HCT116 (cell line): ENCODE measurements at regions not wholly inside any gene's neighbourhood (a gene's known extent, or its start where the extent isn't known, plus 50 kb on each side); places are given as distances from the start of the nearest gene placed in this dataset.

ENCODE experiments used
- ATAC-seq: fragments of 200-7000 bp; cut with Tn5 transposase; 2 replicates; pipeline ENCODE4 v1.9.1; 2020; ENCODE audit warnings: mild to moderate bottlenecking, moderate library complexity
- BruUV-seq: library from RNA; stranded (reverse); fragments of 400-500 nt; replicated peaks from 2 replicates; lab custom pipeline; 2021; lab: Mats Ljungman, UMichigan
- CTCF ChIA-PET: fragments of 300-600 bp; sonication (Branson Sonifier 250); formaldehyde crosslinking; loops from one replicate; lab custom pipeline; 2021; ENCODE audit warnings: antibody characterized with exemption; lab: Charles Lee
- POLR2A ChIA-PET: fragments of 300-600, 350-600 bp; sonication (Branson Sonifier 250); formaldehyde crosslinking; loops from one replicate; lab custom pipeline; 2021; ENCODE audit warnings: antibody characterized with exemption; lab: Charles Lee
- RAD21 ChIA-PET, 2 experiments: fragments of 300-600 bp; sonication (Branson Sonifier 250); formaldehyde crosslinking; loops; one replicate each; lab custom pipeline; 2023; ENCODE audit warnings: low total read pairs in 2 of 2; ENCODE audit not compliant: uncharacterized antibody in 2 of 2, unreplicated experiment in 2 of 2, low non-redundant PET in 1 of 2; lab: Charles Lee
- DNase-seq: peaks from one replicate; pipeline ENCODE4 v3.0.0-alpha.2; 2010; ENCODE audit warnings: low read depth, low spot score
- H2AFZ ChIP-seq: fragments of 200-600 bp; shearing (Covaris generic), sonication (generic); 2 replicates; pipeline ENCODE4 v1.6.1; 2017; ENCODE audit warnings: low read depth, mixed run types, mixed read lengths, antibody characterized with exemption, low read length; ENCODE audit not compliant: poor library complexity, severe bottlenecking
- H3K27ac ChIP-seq: 2 replicates; pipeline ENCODE4 v1.5.1; 2012; ENCODE audit warnings: low read depth, low read length
- H3K27me3 ChIP-seq: fragments of 200-600 bp; sonication (generic); 2 replicates; pipeline ENCODE4 v1.6.1; 2016; ENCODE audit warnings: mixed run types, low read length, mixed read lengths; ENCODE audit not compliant: insufficient read depth
- H3K36me3 ChIP-seq, 2 experiments: fragments of 200-500 bp in 1 of 2; fragments of 200-600 bp in 1 of 2; sonication (Bioruptor generic) in 1 of 2; sonication (generic) in 1 of 2; 2 replicates each; pipeline versions ENCODE4 v1.5.1 to v1.6.1; 2014 to 2016; ENCODE audit warnings: low read length in 2 of 2, inconsistent platforms in 1 of 2, mixed read lengths in 1 of 2, mixed run types in 1 of 2; ENCODE audit not compliant: insufficient read depth in 2 of 2, control insufficient read depth in 1 of 2
- H3K4me1 ChIP-seq, 2 experiments: fragments of 200-600 bp in 1 of 2; sonication (generic) in 1 of 2; 2 replicates each; pipeline versions ENCODE4 v1.5.1 to v1.6.1; 2012 to 2017; ENCODE audit warnings: low read length in 2 of 2, inconsistent platforms in 1 of 2, mild to moderate bottlenecking in 1 of 2, mixed read lengths in 1 of 2, mixed run types in 1 of 2, moderate library complexity in 1 of 2; ENCODE audit not compliant: insufficient read depth in 2 of 2, control insufficient read depth in 1 of 2
- H3K4me2 ChIP-seq: fragments of 200-600 bp; sonication (generic); 2 replicates; pipeline ENCODE4 v1.6.1; 2017; ENCODE audit warnings: mixed run types, low read length, mixed read lengths
- H3K4me3 ChIP-seq, 2 experiments: fragments of 200-600 bp in 1 of 2; sonication (generic) in 1 of 2; replicated peaks in 1 of 2; 2 replicates each; pipeline ENCODE4 v1.5.1; 2011 to 2016; ENCODE audit warnings: low read length in 2 of 2, control low read depth in 1 of 2, low read depth in 1 of 2, mild to moderate bottlenecking in 1 of 2, mixed read lengths in 1 of 2, mixed run types in 1 of 2
- H3K79me2 ChIP-seq: fragments of 200-600 bp; sonication (generic); 2 replicates; pipeline ENCODE4 v1.6.1; 2017; ENCODE audit warnings: mild to moderate bottlenecking, mixed run types, low read length, moderate library complexity, mixed read lengths; ENCODE audit not compliant: insufficient read depth
- H3K9ac ChIP-seq: fragments of 200-600 bp; sonication (generic); 2 replicates; pipeline ENCODE4 v1.6.1; 2016; ENCODE audit warnings: low read length, mixed read lengths
- H3K9me2 ChIP-seq: fragments of 200-600 bp; sonication (generic), shearing (Covaris generic); 2 replicates; pipeline ENCODE4 v1.6.1; 2017; ENCODE audit warnings: mixed run types, mild to moderate bottlenecking, moderate library complexity; ENCODE audit not compliant: insufficient read depth
- H3K9me3 ChIP-seq, 2 experiments: fragments of 200-500 bp in 1 of 2; fragments of 200-600 bp in 1 of 2; sonication (Bioruptor generic) in 1 of 2; sonication (generic) in 1 of 2; 2 replicates each; pipeline ENCODE4 v1.6.1; 2014 to 2017; ENCODE audit warnings: low read length in 2 of 2, mixed read lengths in 2 of 2, inconsistent platforms in 1 of 2, low read depth in 1 of 2, mild to moderate bottlenecking in 1 of 2, mixed run types in 1 of 2, moderate library complexity in 1 of 2; ENCODE audit not compliant: control insufficient read depth in 1 of 2, insufficient read depth in 1 of 2
- H4K20me1 ChIP-seq: fragments of 200-600 bp; sonication (generic), shearing (Covaris generic); 2 replicates; pipeline ENCODE4 v1.6.1; 2017; ENCODE audit warnings: mixed run types, mild to moderate bottlenecking, moderate library complexity; ENCODE audit not compliant: insufficient read depth
- EZH2 ChIP-seq: fragments of 200-600 bp; sonication (generic); IDR thresholded peaks from 2 replicates; pipeline ENCODE4 v1.6.1; 2017; ENCODE audit warnings: antibody characterized with exemption, mixed run types
- EZH2phosphoT487 ChIP-seq: fragments of 200-600 bp; IDR thresholded peaks from 2 replicates; pipeline ENCODE4 v1.6.1; 2018; ENCODE audit warnings: antibody characterized with exemption, borderline replicate concordance
- JUND ChIP-seq: IDR thresholded peaks from 2 replicates; pipeline ENCODE4 v1.6.1; 2012
- POLR2A ChIP-seq: IDR thresholded peaks from 2 replicates; pipeline ENCODE4 v1.7.0; 2011; ENCODE audit warnings: borderline replicate concordance; ENCODE audit not compliant: insufficient read depth, insufficient read length; ENCODE audit errors: extremely low read depth
- RAD21 ChIP-seq: IDR thresholded peaks from 2 replicates; pipeline ENCODE4 v1.6.1; 2012; ENCODE audit warnings: low read depth, mild to moderate bottlenecking
- SP1 ChIP-seq: IDR thresholded peaks from 2 replicates; pipeline ENCODE4 v1.6.1; 2012; ENCODE audit warnings: low read depth
- YY1 ChIP-seq: IDR thresholded peaks from 2 replicates; pipeline ENCODE4 v1.6.1; 2011; ENCODE audit warnings: low read length, low read depth, moderate library complexity, mild to moderate bottlenecking; ENCODE audit not compliant: insufficient replicate concordance; ENCODE audit errors: extremely low read depth
- ZFX ChIP-seq: fragments of 450-650 bp; IDR thresholded peaks from 2 replicates; pipeline ENCODE4 v1.6.1; 2017
- intact Hi-C: fragments of 100-400 bp; cut with micrococcal nuclease; formaldehyde crosslinking; loops from 2 replicates; pipeline ENCODE4 v1.10.0; 2022
- TF ChIP-seq, protein P1 (sequence below): IDR thresholded peaks from 2 replicates; pipeline ENCODE4 v1.6.1; 2011; ENCODE audit warnings: mild to moderate bottlenecking, low read length, moderate library complexity; ENCODE audit not compliant: insufficient replicate concordance; ENCODE audit errors: extremely low read depth

DNA sequence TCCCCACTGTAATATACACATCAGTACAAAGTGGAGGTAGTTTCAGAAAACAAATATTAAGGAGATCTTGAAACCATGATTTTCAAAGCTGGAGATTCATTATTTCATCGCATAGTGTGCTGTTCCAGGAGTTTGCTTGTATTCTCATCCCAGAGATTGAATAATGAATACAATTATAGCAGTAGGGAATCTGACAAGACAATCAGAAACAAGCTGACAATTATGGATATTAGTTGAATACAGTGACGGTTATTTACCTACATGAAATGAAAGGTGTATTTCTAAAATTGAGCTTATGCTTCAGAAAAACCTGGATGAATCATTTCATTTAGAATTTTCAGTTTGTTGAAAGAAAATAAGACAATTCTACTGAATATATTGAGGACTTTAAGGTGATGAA, 2119.0 kb downstream of the MRPL39 start:
- POLR2A ChIA-PET, result no interaction called here
- no peaks in the 10 kb centered on the region for H3K9me2 ChIP-seq
- CTCF ChIA-PET, result no interaction called here
- no peaks in the 10 kb centered on the region for H3K27me3 ChIP-seq
- no peaks in the 10 kb centered on the region for H3K79me2 ChIP-seq
- H3K36me3 ChIP-seq, result no peaks in the 10 kb centered on the region
- BruUV-seq, result no TSS peak
- H3K4me3 ChIP-seq, result no peak overlapping the region
- peaks cover 17 to 31% of the 10 kb centered on the region in 2 experiments for H3K9me3 ChIP-seq
- no peak overlapping the region for H3K4me2 ChIP-seq
- ATAC-seq (no peak), DNase-seq (no peak)
- intact Hi-C loops, result no loop called here
- H4K20me1 ChIP-seq, result no peaks in the 10 kb centered on the region
- RAD21 ChIA-PET, result no interaction called here
- TF ChIP-seq, protein P1, sequence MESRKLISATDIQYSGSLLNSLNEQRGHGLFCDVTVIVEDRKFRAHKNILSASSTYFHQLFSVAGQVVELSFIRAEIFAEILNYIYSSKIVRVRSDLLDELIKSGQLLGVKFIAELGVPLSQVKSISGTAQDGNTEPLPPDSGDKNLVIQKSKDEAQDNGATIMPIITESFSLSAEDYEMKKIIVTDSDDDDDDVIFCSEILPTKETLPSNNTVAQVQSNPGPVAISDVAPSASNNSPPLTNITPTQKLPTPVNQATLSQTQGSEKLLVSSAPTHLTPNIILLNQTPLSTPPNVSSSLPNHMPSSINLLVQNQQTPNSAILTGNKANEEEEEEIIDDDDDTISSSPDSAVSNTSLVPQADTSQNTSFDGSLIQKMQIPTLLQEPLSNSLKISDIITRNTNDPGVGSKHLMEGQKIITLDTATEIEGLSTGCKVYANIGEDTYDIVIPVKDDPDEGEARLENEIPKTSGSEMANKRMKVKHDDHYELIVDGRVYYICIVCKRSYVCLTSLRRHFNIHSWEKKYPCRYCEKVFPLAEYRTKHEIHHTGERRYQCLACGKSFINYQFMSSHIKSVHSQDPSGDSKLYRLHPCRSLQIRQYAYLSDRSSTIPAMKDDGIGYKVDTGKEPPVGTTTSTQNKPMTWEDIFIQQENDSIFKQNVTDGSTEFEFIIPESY, result no peak
- TF ChIP-seq EZH2phosphoT487 (no peak), RAD21 (no peak), YY1 (no peak), JUND (no peak), EZH2 (no peak), SP1 (no peak), ZFX (no peak), POLR2A (no peak)
- TF ChIP-seq, all 23 proteins: peak for 0
- no peak overlapping the region for H3K9ac ChIP-seq
- no peak overlapping the region for H3K27ac ChIP-seq
- no peaks in the 10 kb centered on the region for H3K4me1 ChIP-seq
- no peak overlapping the region for H2AFZ ChIP-seq
